OCI-LY3 (cell line): ENCODE measurements at regions not wholly inside any gene's neighbourhood (a gene's known extent, or its start where the extent isn't known, plus 50 kb on each side); places are given as distances from the start of the nearest gene placed in this dataset.

Experiments used
- H2AFZ ChIP-seq: fragments of 200-600, 300-600 bp; shearing (Covaris generic); 2 replicates; pipeline ENCODE4 v1.6.0; 2014; ENCODE audit warnings: antibody characterized with exemption, low read depth, low read length
- H3K27ac ChIP-seq: fragments of 200-600, 300-600 bp; sonication (generic); 2 replicates; pipeline ENCODE4 v1.5.1; 2014; ENCODE audit warnings: mild to moderate bottlenecking, low read length, moderate library complexity, mixed read lengths
- H3K27me3 ChIP-seq: fragments of 200-600, 300-600 bp; sonication (generic); 2 replicates; pipeline ENCODE4 v1.6.1; 2014; ENCODE audit warnings: low read depth, low read length, mixed read lengths
- H3K36me3 ChIP-seq: fragments of 200-600, 300-600 bp; sonication (generic); replicated peaks from 2 replicates; pipeline ENCODE3; 2014; ENCODE audit warnings: low read depth, low read length, mixed read lengths
- H3K4me1 ChIP-seq: fragments of 300-600, 200-600 bp; sonication (generic); 2 replicates; pipeline ENCODE4 v1.6.1; 2014; ENCODE audit warnings: low read length, mixed read lengths
- H3K4me2 ChIP-seq: fragments of 200-600, 300-600 bp; sonication (generic); 2 replicates; pipeline ENCODE4 v1.6.1; 2014; ENCODE audit warnings: low read length, mixed read lengths
- H3K4me3 ChIP-seq: fragments of 300-600, 200-600 bp; sonication (generic); 2 replicates; pipeline ENCODE4 v1.5.1; 2014; ENCODE audit warnings: antibody characterized with exemption, mild to moderate bottlenecking, low read length, moderate library complexity
- H3K79me2 ChIP-seq: fragments of 300-600, 200-600 bp; shearing (Covaris generic); 2 replicates; pipeline ENCODE4 v1.6.1; 2014; ENCODE audit warnings: mild to moderate bottlenecking, low read length, mixed read lengths
- H3K9ac ChIP-seq: fragments of 300-600, 200-600 bp; shearing (Covaris generic); 2 replicates; pipeline ENCODE4 v1.6.0; 2014; ENCODE audit warnings: mild to moderate bottlenecking, low read length, moderate library complexity
- H3K9me3 ChIP-seq: fragments of 200-600, 300-600 bp; shearing (Covaris generic); 2 replicates; pipeline ENCODE4 v1.6.1; 2014; ENCODE audit warnings: low read length, mixed read lengths; ENCODE audit not compliant: insufficient read depth
- H4K20me1 ChIP-seq: fragments of 200-600, 300-600 bp; sonication (generic); 2 replicates; pipeline ENCODE4 v1.6.1; 2016; ENCODE audit warnings: low read length, mixed read lengths; ENCODE audit not compliant: insufficient read depth
- CTCF ChIP-seq: fragments of 200-600, 300-600 bp; sonication (generic); IDR thresholded peaks from 2 replicates; pipeline ENCODE4 v1.5.1; 2014; ENCODE audit warnings: antibody characterized with exemption, low read length, low read depth
- EZH2phosphoT487 ChIP-seq: fragments of 200-600 bp; shearing (Covaris generic); IDR thresholded peaks from 2 replicates; pipeline ENCODE4 v1.6.1; 2018; ENCODE audit warnings: antibody characterized with exemption, mixed run types, low read depth

- H3K27ac ChIP-seq: no peak overlapping the region
- no peak overlapping the region for H3K4me2 ChIP-seq
Observed at GRCh38 chr5:74934949-74935751, 69.0 kb upstream of the FAM169A start.

GRCh38 chr5:74927336-74927735 lies 61.1 kb upstream of the FAM169A start:
- Histone ChIP-seq H3K27ac (no peak overlapping the region), H2AFZ (no peak overlapping the region)

More at GRCh38 chr5:74934949-74935751, 69.0 kb upstream of the FAM169A start:
- no peaks in the 10 kb centered on the region for H3K9me3 ChIP-seq
- H3K27me3 ChIP-seq: no peaks in the 10 kb centered on the region
- peak; percentile 53 for TF ChIP-seq CTCF
- no peak for TF ChIP-seq EZH2phosphoT487
- no peaks in the 10 kb centered on the region for H3K36me3 ChIP-seq
- H2AFZ ChIP-seq: no peak overlapping the region
- no peaks in the 10 kb centered on the region for H3K79me2 ChIP-seq
- no peak overlapping the region for H3K4me3 ChIP-seq
- H4K20me1 ChIP-seq: no peaks in the 10 kb centered on the region
- H3K4me1 ChIP-seq: no peaks in the 10 kb centered on the region
- H3K9ac ChIP-seq: no peak overlapping the region

GRCh38 chr5:74919487-74919886 lies 53.3 kb upstream of the FAM169A start:
- Histone ChIP-seq H3K4me1 (no peaks in the 10 kb centered on the region), H3K27ac (no peak overlapping the region), H3K4me3 (peak overlapping the region; percentile 37), H4K20me1 (no peaks in the 10 kb centered on the region), H3K27me3 (no peaks in the 10 kb centered on the region), H2AFZ (peak overlapping the region; percentile 41; the same call in 1 of the 2 replicates), H3K4me2 (peak overlapping the region; percentile 53), H3K9ac (no peak overlapping the region), H3K79me2 (no peaks in the 10 kb centered on the region), H3K9me3 (no peaks in the 10 kb centered on the region), H3K36me3 (no peaks in the 10 kb centered on the region)
- TF ChIP-seq EZH2phosphoT487 (no peak), CTCF (peak; percentile 53)

More at GRCh38 chr5:74927336-74927735, 61.1 kb upstream of the FAM169A start:
- Histone ChIP-seq H3K4me3 (no peak overlapping the region), H3K27me3 (no peaks in the 10 kb centered on the region), H4K20me1 (no peaks in the 10 kb centered on the region), H3K4me1 (no peaks in the 10 kb centered on the region), H3K79me2 (no peaks in the 10 kb centered on the region), H3K4me2 (no peak overlapping the region), H3K9me3 (no peaks in the 10 kb centered on the region), H3K36me3 (no peaks in the 10 kb centered on the region), H3K9ac (no peak overlapping the region)
- no peak for TF ChIP-seq CTCF
- TF ChIP-seq EZH2phosphoT487: no peak

GRCh38 chr5:74919041-74919440 lies 52.9 kb upstream of the FAM169A start:
- no peaks in the 10 kb centered on the region for H4K20me1 ChIP-seq
- peak overlapping the region; percentile 37; the same call in 1 of the 2 replicates for H3K4me3 ChIP-seq
- no peaks in the 10 kb centered on the region for H3K9me3 ChIP-seq
- H3K4me2 ChIP-seq: peak overlapping the region; percentile 53
- TF ChIP-seq EZH2phosphoT487 (no peak), CTCF (no peak)
- H3K27me3 ChIP-seq: no peaks in the 10 kb centered on the region
- no peak overlapping the region for H3K9ac ChIP-seq
- no peaks in the 10 kb centered on the region for H3K36me3 ChIP-seq
- H3K4me1 ChIP-seq: no peaks in the 10 kb centered on the region
- H2AFZ ChIP-seq: peak overlapping the region; percentile 41; the same call in 1 of the 2 replicates
- no peaks in the 10 kb centered on the region for H3K79me2 ChIP-seq
- H3K27ac ChIP-seq: no peak overlapping the region
